ENCODE measurements at regions not wholly inside any gene's neighbourhood (a gene's known extent, or its start where the extent isn't known, plus 50 kb on each side); places are given as distances from the start of the nearest gene placed in this dataset.

DNA sequence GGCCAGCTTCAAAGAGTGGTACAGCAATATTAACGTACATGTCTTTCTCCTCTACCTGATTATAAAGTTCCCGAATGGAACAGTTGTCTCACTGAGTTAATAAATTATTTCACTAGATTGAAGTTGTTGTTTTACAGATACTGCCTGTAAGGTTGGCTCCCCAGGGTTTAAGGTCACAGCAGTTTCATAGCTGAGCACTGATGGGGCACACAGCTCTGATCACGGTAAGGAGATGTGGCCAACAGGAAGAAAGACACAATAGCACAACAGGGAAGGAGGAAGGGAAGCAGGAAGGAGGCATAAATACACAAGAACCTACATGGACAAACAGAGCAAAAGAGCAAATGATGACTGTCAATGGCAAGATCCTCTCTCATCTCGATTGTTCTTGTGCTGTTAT, 215.6 kb downstream of the WNT5A start:
- Histone ChIP-seq H3K27me3 (ENCODE audit: control insufficient read depth, insufficient read depth, low read length) (no peaks in the 10 kb centered on the region), H3K4me1 (ENCODE audit: control insufficient read depth, insufficient read depth, low read length) (no peaks in the 10 kb centered on the region), H3K27ac (ENCODE audit: low read length) (no peak overlapping the region), H3K4me3 (ENCODE audit: low read length) (no peak overlapping the region), H3K9me3 (ENCODE audit: control insufficient read depth, insufficient read depth, low read length) (no peaks in the 10 kb centered on the region), H3K36me3 (ENCODE audit: control insufficient read depth, insufficient read depth, low read length) (no peaks in the 10 kb centered on the region)
- Mint-ChIP-seq H3K36me3 (no peaks in the 10 kb centered on the region), H3K27me3 (ENCODE audit: low read depth in 2 of 2) (no peaks in the 10 kb centered on the region), H3K27ac (no peak overlapping the region), H3K4me3 (no peak overlapping the region), H3K4me1 (no peaks in the 10 kb centered on the region), H3K9me3 (peaks cover 9 to 10% of the 10 kb centered on the region in 2 donors)
- intact Hi-C loops (cut with micrococcal nuclease) = no loop called here
- TF ChIP-seq, protein P1, sequence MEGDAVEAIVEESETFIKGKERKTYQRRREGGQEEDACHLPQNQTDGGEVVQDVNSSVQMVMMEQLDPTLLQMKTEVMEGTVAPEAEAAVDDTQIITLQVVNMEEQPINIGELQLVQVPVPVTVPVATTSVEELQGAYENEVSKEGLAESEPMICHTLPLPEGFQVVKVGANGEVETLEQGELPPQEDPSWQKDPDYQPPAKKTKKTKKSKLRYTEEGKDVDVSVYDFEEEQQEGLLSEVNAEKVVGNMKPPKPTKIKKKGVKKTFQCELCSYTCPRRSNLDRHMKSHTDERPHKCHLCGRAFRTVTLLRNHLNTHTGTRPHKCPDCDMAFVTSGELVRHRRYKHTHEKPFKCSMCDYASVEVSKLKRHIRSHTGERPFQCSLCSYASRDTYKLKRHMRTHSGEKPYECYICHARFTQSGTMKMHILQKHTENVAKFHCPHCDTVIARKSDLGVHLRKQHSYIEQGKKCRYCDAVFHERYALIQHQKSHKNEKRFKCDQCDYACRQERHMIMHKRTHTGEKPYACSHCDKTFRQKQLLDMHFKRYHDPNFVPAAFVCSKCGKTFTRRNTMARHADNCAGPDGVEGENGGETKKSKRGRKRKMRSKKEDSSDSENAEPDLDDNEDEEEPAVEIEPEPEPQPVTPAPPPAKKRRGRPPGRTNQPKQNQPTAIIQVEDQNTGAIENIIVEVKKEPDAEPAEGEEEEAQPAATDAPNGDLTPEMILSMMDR (IDR thresholded peaks at IDR 0.05) = no peak
- ATAC-seq = no peak
- WGBS (ENCODE audit: insufficient coverage) = 14% methylated on average over 2 of the region's 4 CpGs
- no peak for DNase-seq

GRCh38 chr3:55270976-55271375, 216.1 kb downstream of the WNT5A start:
- no peak for DNase-seq
- H3K9me3 Mint-ChIP-seq = peaks cover 6 to 9% of the 10 kb centered on the region in 2 donors
- intact Hi-C loops (cut with micrococcal nuclease) = no loop called here
- no peak overlapping the region for H3K27ac Mint-ChIP-seq
- WGBS (ENCODE audit: insufficient coverage) = 0% methylated on average over 1 of the region's 3 CpGs
- H3K4me1 Mint-ChIP-seq = no peaks in the 10 kb centered on the region
- Histone ChIP-seq H3K36me3 (ENCODE audit: control insufficient read depth, insufficient read depth, low read length) (no peaks in the 10 kb centered on the region), H3K9me3 (ENCODE audit: control insufficient read depth, insufficient read depth, low read length) (no peaks in the 10 kb centered on the region), H3K27ac (ENCODE audit: low read length) (no peak overlapping the region), H3K27me3 (ENCODE audit: control insufficient read depth, insufficient read depth, low read length) (no peaks in the 10 kb centered on the region), H3K4me1 (ENCODE audit: control insufficient read depth, insufficient read depth, low read length) (no peaks in the 10 kb centered on the region), H3K4me3 (ENCODE audit: low read length) (no peak overlapping the region)
- H3K36me3 Mint-ChIP-seq = no peaks in the 10 kb centered on the region
- TF ChIP-seq, protein P1 (IDR thresholded peaks at IDR 0.05) = no peak
- ATAC-seq = no peak
- H3K27me3 Mint-ChIP-seq (ENCODE audit: low read depth in 2 of 2) = no peaks in the 10 kb centered on the region
- no peak overlapping the region for H3K4me3 Mint-ChIP-seq

- Histone ChIP-seq H3K4me1 (ENCODE audit: control insufficient read depth, insufficient read depth, low read length) (no peaks in the 10 kb centered on the region), H3K27ac (ENCODE audit: low read length) (no peak overlapping the region), H3K27me3 (ENCODE audit: control insufficient read depth, insufficient read depth, low read length) (no peaks in the 10 kb centered on the region), H3K9me3 (ENCODE audit: control insufficient read depth, insufficient read depth, low read length) (no peaks in the 10 kb centered on the region), H3K4me3 (ENCODE audit: low read length) (no peak overlapping the region), H3K36me3 (ENCODE audit: control insufficient read depth, insufficient read depth, low read length) (no peaks in the 10 kb centered on the region)
- peaks cover 3 to 7% of the 10 kb centered on the region in 2 donors for H3K9me3 Mint-ChIP-seq
- H3K4me3 Mint-ChIP-seq = no peak overlapping the region
- no peaks in the 10 kb centered on the region for H3K4me1 Mint-ChIP-seq
- no peaks in the 10 kb centered on the region for H3K27me3 Mint-ChIP-seq (ENCODE audit: low read depth in 2 of 2)
- WGBS (ENCODE audit: insufficient coverage) = 81% methylated on average over 4 of the region's 4 CpGs
- no peaks in the 10 kb centered on the region for H3K36me3 Mint-ChIP-seq
- intact Hi-C loops (cut with micrococcal nuclease) = no loop called here
- TF ChIP-seq, protein P1 (IDR thresholded peaks at IDR 0.05) = no peak
- ATAC-seq (no peak), DNase-seq (no peak)
- no peak overlapping the region for H3K27ac Mint-ChIP-seq
Measured at GRCh38 chr3:55269636-55270035, 217.5 kb downstream of the WNT5A start.

DNA sequence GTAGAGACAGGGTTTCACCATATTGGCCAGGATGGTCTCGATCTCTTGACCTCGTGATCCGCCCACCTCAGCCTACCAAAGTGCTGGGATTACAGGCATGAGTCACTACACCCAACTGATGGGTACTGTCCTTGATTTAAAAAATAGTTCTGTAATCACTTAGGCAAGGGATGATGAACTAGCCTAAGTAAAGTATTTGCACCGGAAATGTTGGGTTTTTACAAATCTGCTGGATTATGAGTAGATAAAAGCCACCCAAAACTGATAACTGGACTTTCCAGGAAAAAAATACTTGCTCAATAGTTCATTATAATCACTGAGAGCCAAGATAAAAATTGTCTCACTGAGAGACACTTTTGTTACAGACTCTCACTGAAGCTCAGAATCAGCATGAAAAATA, 218.0 kb downstream of the WNT5A start:
- TF ChIP-seq, protein P1 (IDR thresholded peaks at IDR 0.05) = no peak
- no peak overlapping the region for H3K4me3 Mint-ChIP-seq
- no peaks in the 10 kb centered on the region for H3K36me3 Mint-ChIP-seq
- ATAC-seq = no peak
- Histone ChIP-seq H3K27ac (ENCODE audit: low read length) (no peak overlapping the region), H3K27me3 (ENCODE audit: control insufficient read depth, insufficient read depth, low read length) (no peaks in the 10 kb centered on the region), H3K36me3 (ENCODE audit: control insufficient read depth, insufficient read depth, low read length) (no peaks in the 10 kb centered on the region), H3K4me1 (ENCODE audit: control insufficient read depth, insufficient read depth, low read length) (no peaks in the 10 kb centered on the region), H3K4me3 (ENCODE audit: low read length) (no peak overlapping the region), H3K9me3 (ENCODE audit: control insufficient read depth, insufficient read depth, low read length) (no peaks in the 10 kb centered on the region)
- 93% methylated on average over 4 of the region's 4 CpGs for WGBS (ENCODE audit: insufficient coverage)
- peaks cover 7 to 9% of the 10 kb centered on the region in 2 donors for H3K9me3 Mint-ChIP-seq
- DNase-seq = no peak
- H3K4me1 Mint-ChIP-seq = no peaks in the 10 kb centered on the region
- intact Hi-C loops (cut with micrococcal nuclease) = no loop called here
- H3K27me3 Mint-ChIP-seq (ENCODE audit: low read depth in 2 of 2) = no peaks in the 10 kb centered on the region
- no peak overlapping the region for H3K27ac Mint-ChIP-seq

All from natural killer cell (primary cell).